Epithelial cell of prostate (primary cell): ENCODE measurements at regions not wholly inside any gene's neighbourhood (a gene's known extent, or its start where the extent isn't known, plus 50 kb on each side); places are given as distances from the start of the nearest gene placed in this dataset.
A peak's percentile ranks its signal among the peaks of the same experiment; 100 is the strongest.

Experiments used
- DNase-seq: peaks from one replicate; pipeline ENCODE4 v3.0.0-alpha.2; 2011; ENCODE audit warnings: low read depth, low spot score
- H3K27ac ChIP-seq: fragments of 450-650 bp; 2 replicates; pipeline ENCODE4 v1.5.1; 2017; ENCODE audit warnings: mild to moderate bottlenecking

GRCh38 chr11:130780437-130780836 is 135.8 kb downstream of the SNX19 start:
- DNase-seq = no peak
- no peak overlapping the region for H3K27ac ChIP-seq

DNA sequence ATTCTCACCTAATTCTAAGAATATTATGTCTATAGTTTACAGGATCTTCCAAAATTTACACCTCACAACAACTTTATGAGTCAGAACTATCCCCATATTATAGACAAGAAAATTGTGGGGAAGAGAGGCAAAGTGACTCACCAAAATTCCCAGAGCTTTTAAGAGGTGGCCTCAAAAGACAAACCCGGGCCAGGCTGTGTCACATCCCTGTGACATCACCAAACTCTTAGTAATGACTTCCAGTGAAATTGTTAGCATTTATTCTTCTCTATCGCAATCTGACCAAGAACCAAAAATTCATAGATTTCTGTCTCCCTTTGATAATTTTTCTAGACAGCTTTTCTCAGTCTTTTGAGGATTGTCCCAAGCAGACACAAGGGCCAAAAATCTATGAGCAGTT is 134.3 kb downstream of the SNX19 start:
- H3K27ac ChIP-seq = no peak overlapping the region
- no peak for DNase-seq

- no peak overlapping the region for H3K27ac ChIP-seq
- DNase-seq = no peak
Observed at GRCh38 chr11:130782361-130783222, 133.7 kb downstream of the SNX19 start.

DNA sequence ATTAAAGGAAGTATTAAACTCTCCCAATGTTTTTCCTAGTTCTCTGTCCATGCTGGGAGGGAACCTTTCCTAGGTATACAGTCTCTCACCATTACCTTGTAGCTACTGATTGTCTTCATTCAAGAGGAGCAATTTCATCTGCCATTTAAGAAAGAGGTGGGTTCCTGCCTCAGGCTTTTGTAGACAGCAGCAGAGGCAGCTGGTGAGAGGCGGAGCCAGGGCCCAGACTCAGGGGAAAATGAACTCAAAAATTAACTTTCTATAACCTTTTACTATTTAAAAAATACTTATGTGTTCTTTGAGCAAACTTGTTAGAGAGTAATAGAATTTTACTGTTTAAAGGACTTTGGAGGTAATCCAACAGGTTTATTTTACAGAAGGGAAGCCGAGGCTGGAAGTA is 133.0 kb downstream of the SNX19 start:
- DNase-seq = no peak
- no peak overlapping the region for H3K27ac ChIP-seq

GRCh38 chr11:130785380-130786116 is 130.7 kb downstream of the SNX19 start:
- peak overlapping the region; percentile 9 for H3K27ac ChIP-seq
- DNase-seq = no peak

DNA sequence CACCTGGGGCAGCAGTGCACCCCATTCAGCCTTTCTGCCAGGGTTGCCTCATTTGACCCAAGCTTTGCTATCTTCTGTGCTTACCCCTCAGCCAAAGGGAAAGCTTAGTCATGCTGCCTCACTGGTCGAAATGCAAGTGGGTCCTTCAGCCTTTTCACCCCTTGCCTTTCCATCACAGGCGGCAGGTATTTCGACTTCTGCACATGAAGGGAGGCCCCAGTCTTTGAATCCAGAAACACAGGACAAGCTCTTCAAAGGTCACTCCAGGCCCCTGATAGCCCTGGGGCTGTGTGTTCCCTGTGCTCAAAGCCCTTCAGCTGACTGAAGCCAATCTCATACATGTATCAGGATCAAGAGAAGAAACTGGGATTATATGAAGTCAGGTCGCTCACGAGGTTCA is 129.7 kb downstream of the SNX19 start:
- no peak for DNase-seq

DNA sequence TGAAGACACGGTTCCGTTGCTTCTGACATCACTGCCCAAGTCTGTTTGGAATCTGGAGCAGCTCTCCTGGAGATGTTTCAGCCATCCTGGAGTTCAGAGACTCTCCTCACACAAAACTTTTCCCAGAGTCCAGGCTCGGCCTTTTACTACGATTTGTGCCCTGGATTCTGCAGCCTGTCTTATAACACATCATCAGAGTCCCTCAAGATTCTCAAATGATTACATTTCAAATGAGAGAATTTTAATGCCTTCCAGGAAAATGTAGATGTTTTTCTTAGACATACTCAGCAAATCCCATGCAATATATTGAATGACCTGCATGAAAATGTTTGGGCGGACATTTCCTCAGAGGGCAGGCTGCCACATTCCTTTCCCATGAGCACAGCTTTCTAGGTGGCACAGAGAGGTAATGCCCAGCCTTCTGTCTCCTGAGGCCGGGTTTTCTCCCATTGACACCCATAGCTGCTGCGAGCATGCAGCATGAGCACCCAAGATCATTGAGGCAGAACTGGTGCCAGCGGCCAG is 129.1 kb downstream of the SNX19 start:
- no peak for DNase-seq
- no peak overlapping the region for H3K27ac ChIP-seq

More for the DNA sequence above, 129.7 kb downstream of the SNX19 start:
- no peak overlapping the region for H3K27ac ChIP-seq

DNA sequence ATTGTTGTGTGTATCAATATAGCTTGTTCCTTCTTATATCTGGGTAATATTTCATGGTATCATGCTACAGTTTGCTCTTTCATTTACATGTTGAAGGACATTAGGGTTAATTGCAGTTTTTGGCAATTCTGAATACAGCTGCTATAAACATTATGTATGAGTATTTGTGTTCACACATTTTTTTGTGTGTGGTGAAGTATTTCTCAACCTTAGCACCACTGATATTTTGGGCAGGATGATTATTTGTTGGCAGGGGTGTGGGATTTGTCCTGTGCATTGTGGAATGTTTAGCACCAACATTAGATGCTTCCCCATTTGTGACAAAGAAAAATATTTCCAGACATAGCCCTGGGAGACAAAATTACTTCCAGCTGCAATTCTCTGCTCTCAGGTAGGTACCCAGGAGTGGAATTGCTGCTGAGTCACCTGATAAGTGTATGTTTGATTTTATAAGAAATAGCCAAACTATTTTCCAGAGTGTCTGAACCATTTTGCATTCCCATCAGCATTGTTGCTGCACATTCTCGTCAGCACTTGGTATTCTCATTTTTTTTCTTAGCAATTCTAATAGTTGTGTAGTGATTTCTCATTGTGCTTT is 128.2 kb downstream of the SNX19 start:
- DNase-seq = no peak
- H3K27ac ChIP-seq = no peak overlapping the region

DNA sequence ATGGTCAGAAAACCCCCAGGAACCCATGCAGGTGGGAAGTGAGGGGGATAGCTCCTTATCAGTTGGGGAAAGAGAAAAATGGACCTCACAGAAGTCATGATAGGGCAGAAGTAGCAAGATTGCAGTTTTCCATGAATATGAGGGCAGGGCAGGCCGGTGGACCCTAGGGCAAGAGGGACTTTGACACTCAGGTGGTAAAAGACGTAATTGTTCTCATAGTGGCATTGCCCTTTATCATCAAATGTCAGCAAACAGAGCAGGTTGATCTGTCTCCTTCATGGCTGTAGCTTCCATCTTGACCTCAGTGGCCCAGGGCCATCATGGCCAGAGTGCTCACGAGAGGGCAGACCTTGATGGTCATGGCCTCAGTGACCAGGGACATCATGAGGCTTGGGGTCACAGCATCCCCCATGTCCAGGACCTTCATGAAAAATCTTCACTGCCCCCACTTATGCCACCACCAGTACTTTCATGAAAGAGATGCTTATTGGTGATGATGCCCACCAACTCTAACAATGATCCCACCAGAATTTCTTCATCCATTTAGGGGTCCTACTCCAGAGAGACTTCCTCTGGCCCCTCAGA is 127.1 kb downstream of the SNX19 start:
- no peak for DNase-seq

DNA sequence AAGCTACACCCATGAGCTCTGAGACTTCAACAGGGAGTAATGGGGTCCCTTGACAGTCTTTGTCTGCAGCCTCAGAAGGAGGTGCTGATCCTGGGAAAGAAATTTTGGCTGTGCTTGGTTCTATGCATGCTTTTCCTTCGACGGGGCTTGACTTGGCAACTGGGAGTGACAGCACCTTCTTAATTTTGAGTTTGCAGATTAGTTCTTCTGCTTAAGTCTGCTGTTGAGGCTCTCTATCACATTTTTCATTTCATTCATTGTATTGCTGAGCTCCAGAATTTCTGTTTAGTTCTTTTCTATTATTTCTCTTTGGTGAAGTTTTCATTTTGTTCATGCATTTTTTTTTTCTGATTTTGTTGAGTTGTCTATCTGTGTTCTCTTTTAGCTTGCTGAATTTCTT is 125.6 kb downstream of the SNX19 start:
- DNase-seq = no peak
- no peak overlapping the region for H3K27ac ChIP-seq

More for the DNA sequence above, 127.1 kb downstream of the SNX19 start:
- H3K27ac ChIP-seq = no peak overlapping the region

DNA sequence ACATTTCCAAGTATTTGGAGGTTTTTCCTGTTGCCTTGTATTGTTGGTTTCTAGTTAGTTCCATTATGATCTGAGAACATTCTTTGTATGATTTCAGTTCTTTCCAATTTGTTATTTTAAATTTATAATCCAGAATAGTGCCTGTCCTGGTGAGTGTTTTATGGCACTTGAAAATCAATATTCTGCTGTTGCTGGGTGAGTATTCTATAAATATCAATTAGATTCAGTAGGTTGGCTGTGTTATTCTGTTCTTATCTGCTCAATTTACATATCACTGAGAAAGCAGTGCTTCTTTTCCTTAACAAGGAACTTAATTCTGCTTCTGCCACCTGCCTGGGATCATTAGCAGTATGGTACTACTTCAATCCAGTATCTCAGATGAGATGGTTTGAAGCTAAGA is 123.5 kb downstream of the SNX19 start:
- no peak for DNase-seq
- H3K27ac ChIP-seq = no peak overlapping the region

DNA sequence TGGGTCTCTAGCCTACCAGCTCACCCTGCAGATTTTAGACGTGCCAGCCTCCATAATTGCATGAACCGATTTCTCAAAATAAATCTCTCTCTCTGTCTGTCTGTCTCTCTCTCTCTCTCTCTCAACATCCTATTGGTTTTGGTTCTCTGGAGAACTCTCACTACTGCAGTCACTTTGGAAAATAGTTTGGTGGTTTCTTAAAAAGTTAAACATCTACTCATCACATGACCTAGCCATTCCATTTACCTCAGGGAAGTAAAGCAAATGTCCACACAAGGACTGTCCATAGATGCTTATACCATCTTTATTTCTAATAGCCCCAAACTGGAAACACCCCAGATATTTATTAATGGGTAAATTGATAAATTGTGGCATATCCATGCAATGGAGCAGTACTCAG is 119.5 kb downstream of the SNX19 start:
- no peak overlapping the region for H3K27ac ChIP-seq
- no peak for DNase-seq

DNA sequence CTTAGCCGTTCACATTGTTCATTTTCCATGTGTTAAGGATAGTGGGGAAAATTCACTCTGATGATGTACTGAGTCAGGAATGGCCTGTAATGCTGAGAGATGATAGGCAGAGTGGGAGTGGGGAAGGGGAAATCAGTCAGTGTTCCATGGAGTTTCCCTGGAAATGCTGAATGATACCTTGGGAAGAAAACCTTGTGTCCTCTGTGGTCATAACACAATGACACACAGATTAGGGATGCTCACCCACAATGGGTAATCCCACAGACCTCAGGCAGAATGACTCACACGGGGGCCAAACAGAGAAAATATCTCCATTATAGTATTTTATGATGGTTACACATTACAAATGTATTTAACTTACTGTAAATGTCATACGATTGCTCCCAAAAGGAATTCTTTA is 118.0 kb downstream of the SNX19 start:
- peak; percentile 37 for DNase-seq
- no peak overlapping the region for H3K27ac ChIP-seq

- H3K27ac ChIP-seq = no peak overlapping the region
- DNase-seq = no peak
Observed at GRCh38 chr11:130798801-130799200, 117.5 kb downstream of the SNX19 start.

GRCh38 chr11:130801333-130802122 is 114.8 kb downstream of the SNX19 start:
- H3K27ac ChIP-seq = no peak overlapping the region
- DNase-seq = no peak

DNA sequence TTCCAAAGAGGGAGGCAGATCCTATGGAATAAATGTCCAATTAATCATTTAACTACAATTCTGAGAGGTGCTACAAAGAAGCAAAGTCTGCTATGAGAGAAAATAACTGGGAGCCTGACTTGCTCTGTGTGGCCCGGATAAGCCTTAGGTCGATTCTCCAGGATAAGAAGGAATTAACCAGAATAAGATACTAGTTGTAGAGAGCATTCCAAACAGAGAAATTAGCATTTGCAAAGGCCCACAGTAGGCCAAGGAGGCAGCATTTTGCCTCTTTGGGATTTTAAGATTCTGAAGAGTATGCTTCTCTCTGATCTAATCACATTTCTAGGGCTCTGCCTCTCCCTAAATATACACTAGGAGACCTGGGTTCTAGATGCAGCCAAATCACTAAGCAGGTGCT is 113.7 kb downstream of the SNX19 start:
- no peak for DNase-seq
- H3K27ac ChIP-seq = no peak overlapping the region

- no peak for DNase-seq
- no peak overlapping the region for H3K27ac ChIP-seq
Observed at GRCh38 chr11:130804306-130805076, 111.8 kb downstream of the SNX19 start.

DNA sequence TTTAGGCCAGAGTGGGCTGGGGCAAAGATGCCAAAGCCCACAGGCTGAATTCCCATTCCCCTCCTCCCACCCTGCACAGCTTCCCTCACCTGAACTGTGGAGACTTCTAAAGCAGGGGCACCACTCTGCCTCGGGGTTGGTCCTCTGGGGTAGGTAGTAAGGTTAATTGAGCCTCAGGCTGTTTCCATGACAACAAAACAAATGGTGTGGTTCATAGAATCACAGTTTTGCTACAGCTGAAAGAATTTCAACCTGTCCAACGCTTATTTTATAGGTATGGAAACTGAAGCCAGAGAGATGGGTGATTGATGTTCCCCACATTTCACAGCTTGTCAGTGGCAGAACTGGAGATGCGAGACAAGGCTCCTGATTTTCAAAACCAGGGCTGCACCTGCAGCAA is 109.5 kb downstream of the SNX19 start:
- no peak for DNase-seq
- no peak overlapping the region for H3K27ac ChIP-seq

GRCh38 chr11:130808541-130808940 is 107.7 kb downstream of the SNX19 start:
- no peak for DNase-seq
- no peak overlapping the region for H3K27ac ChIP-seq
